GM10266 (cell line): ENCODE measurements at regions not wholly inside any gene's neighbourhood (a gene's known extent, or its start where the extent isn't known, plus 50 kb on each side); places are given as distances from the start of the nearest gene placed in this dataset.
"Not testable (repeated sequence)": the region's sequence is repeated elsewhere in the genome, so short reads cannot be mapped to it uniquely, and the experiment has no call there.

Experiments
- DNase-seq: peaks from one replicate; pipeline ENCODE4 v3.0.0; 2012; ENCODE audit errors: extremely low spot score
- TF ChIP-seq, protein P1 (sequence below): IDR thresholded peaks from 2 replicates; pipeline ENCODE4 v1.5.1; 2012; ENCODE audit warnings: mild to moderate bottlenecking, low read depth; ENCODE audit not compliant: control insufficient read depth, insufficient read depth; ENCODE audit errors: missing control alignments

GRCh38 chr4:112708772-112709171 lies 71.8 kb downstream of the LARP7 start:
- no peak for DNase-seq
- TF ChIP-seq, protein P1, sequence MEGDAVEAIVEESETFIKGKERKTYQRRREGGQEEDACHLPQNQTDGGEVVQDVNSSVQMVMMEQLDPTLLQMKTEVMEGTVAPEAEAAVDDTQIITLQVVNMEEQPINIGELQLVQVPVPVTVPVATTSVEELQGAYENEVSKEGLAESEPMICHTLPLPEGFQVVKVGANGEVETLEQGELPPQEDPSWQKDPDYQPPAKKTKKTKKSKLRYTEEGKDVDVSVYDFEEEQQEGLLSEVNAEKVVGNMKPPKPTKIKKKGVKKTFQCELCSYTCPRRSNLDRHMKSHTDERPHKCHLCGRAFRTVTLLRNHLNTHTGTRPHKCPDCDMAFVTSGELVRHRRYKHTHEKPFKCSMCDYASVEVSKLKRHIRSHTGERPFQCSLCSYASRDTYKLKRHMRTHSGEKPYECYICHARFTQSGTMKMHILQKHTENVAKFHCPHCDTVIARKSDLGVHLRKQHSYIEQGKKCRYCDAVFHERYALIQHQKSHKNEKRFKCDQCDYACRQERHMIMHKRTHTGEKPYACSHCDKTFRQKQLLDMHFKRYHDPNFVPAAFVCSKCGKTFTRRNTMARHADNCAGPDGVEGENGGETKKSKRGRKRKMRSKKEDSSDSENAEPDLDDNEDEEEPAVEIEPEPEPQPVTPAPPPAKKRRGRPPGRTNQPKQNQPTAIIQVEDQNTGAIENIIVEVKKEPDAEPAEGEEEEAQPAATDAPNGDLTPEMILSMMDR, result no peak

DNA sequence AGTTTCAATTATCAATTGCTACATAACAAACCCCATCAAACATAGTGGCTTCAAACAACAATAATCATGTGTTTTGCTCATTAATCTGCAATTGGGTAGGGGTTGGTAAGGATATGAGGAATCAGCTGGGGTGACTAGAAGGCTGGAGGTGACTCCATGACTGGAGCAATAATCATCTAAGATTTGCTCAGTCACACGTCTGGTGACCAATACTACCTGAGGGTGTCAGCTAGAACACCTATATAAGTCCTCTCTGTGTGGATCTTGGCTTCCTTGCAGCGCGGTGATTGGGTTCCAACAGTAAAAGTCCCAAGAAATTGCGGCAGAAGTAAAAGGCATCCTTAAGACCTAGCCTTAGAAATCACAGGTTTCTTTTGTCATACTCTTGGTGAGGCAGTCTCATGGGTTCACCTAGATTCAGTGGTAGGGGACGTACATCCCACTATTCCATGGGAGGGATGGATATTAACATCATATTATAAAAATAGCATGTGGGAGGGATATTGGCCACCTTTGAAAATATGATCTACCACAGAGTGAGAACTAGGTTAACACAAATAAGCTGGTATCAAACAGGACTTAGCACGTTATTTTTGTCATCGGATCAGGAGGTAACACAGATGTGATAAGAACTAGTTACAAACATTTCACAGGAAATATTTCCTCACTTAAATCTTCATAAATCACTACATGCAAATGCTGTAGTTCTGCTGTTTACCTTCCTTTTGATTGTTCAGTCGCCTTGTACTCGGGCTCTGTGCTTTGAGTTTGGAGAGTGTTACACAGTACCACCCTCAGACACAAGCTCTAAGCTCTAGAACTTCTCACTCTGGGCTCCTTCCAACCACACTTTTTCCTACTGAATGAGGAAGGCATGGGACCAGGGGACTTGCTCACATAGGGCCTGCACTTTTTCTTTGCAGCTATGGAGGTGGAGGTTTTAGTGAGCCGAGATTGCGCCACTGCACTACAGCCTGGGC lies 78.3 kb downstream of the LARP7 start:
- TF ChIP-seq, protein P1, result no peak
- no peak for DNase-seq

DNA sequence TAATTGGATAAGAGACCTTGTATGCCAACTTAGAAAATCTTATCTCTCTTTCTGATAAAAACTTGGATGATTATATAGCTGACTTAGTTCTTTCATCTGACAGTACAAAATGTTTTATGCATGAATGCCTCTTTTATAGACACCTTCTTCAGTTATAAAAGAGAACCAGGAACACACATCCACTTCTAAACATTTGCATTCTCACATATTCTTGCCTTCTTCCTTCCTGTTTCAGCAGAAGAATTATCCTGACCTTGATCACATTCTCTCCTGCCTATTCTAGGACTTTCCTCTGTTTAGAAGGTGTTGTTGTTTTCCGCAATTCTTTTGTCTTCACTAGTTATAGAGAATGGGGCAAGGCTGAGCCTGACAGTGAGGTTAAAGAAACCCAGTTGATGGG lies 80.9 kb downstream of the LARP7 start:
- TF ChIP-seq, protein P1, result no peak
- no peak for DNase-seq

GRCh38 chr4:112721627-112722026 lies 84.7 kb downstream of the LARP7 start:
- DNase-seq, result no peak
- TF ChIP-seq, protein P1, result no peak

DNA sequence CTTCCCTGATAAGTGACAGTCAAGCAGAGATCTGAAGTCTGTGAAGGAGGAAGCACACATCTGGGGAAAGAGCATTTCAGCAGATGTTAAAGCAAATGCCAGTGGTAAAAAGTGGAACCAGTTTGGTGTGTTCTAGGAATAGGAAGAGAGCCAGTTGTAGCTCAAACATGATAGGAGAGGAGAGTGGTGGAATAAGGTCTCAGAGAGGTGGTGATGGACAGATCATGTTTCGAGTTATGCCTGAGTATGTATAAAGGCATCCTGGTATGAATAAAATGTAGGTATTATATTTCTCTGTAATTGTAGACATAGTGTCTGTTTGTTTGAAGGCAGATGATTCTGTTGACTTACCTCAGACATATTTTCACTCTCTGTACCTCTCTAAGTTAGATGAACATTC lies 89.1 kb downstream of the LARP7 start:
- DNase-seq, result no peak
- TF ChIP-seq, protein P1, result no peak

DNA sequence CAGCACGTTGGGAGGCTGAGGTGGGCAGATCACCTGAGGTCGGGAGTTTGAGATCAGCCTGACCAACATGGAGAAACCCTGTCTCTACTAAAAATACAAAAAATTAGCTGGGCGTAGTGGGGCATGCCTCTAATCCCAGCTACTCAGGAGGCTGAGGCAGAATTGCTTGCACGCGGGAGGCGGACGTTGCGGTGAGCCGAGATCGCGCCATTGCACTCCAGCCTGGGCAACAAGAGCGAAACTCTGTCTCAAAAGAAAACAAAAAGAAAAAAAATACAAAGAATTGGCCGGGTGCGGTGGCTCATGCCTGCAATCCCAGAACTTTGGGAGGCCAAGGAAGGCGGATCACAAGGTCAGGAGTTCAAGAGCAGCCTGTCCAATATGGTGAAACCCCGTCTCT lies 90.8 kb downstream of the LARP7 start:
- DNase-seq, result not testable (repeated sequence)

GRCh38 chr4:112731715-112732114 lies 94.8 kb downstream of the LARP7 start:
- TF ChIP-seq, protein P1, result no peak
- DNase-seq, result no peak

DNA sequence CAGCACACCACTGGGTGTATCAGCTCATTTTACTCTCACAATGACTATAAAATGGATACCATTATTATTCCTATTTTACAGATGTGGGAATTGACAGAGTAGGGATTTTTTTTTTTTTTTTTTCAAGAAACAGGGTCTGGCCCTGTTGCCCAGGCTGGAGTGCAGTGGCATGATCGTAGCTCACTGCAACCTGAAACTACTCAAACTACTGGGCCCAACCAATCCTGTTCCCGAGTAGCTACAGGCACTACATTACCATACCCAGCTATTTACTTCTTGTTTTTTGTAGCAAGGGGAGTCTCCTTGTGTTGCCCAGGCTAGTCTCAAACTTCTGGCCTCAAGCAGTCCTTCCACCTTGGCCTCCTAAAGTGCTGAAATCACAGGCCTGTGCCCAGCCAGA lies 95.2 kb downstream of the LARP7 start:
- DNase-seq, result no peak
- TF ChIP-seq, protein P1, result no peak
